ENCODE measurements at regions not wholly inside any gene's neighbourhood (a gene's known extent, or its start where the extent isn't known, plus 50 kb on each side); places are given as distances from the start of the nearest gene placed in this dataset.

DNA sequence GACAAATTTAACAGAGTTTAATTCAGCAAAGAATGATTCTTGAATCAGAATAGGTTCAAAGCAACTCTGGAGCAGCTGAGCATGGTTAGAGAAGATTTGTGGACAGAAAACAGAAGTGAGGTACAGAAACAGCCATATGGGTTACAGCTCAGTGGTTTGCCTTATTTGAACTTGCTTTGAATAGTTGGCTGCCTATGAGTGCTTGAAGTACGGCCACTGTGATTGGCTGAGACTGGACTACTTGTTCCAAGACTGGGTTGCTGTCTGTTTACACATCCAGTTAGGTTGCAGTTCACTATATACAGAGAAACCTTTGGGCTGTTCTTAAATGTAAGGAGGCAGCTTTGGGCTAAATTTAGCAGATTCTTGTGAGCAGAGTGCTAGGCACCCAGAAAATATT lies 79.4 kb upstream of the CADPS start:
- no peak for TF ChIP-seq TEAD4 (IDR thresholded peaks at IDR 0.05; ENCODE audit: borderline replicate concordance, insufficient read depth)
- no peak for TF ChIP-seq EP300 (IDR thresholded peaks at IDR 0.05; ENCODE audit: borderline replicate concordance in 1 of 2, low read depth in 1 of 2, low read length in 1 of 2)
- no peak for TF ChIP-seq SMC3 (IDR thresholded peaks at IDR 0.05; ENCODE audit: low read depth, low read length)
- TF ChIP-seq GABPA (IDR thresholded peaks at IDR 0.05; ENCODE audit: low read depth): no peak
- TF ChIP-seq ELF1 (IDR thresholded peaks at IDR 0.05): no peak
- TF ChIP-seq EZH2phosphoT487 (IDR thresholded peaks at IDR 0.05; ENCODE audit: borderline replicate concordance, low read depth): no peak
- TF ChIP-seq, protein P1, sequence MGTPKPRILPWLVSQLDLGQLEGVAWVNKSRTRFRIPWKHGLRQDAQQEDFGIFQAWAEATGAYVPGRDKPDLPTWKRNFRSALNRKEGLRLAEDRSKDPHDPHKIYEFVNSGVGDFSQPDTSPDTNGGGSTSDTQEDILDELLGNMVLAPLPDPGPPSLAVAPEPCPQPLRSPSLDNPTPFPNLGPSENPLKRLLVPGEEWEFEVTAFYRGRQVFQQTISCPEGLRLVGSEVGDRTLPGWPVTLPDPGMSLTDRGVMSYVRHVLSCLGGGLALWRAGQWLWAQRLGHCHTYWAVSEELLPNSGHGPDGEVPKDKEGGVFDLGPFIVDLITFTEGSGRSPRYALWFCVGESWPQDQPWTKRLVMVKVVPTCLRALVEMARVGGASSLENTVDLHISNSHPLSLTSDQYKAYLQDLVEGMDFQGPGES (IDR thresholded peaks at IDR 0.05; ENCODE audit: low read depth, low read length): no peak
- TF ChIP-seq GATA2 (CRISPR knock-in tag; IDR thresholded peaks at IDR 0.05): no peak
- no peak for TF ChIP-seq RCOR1 (IDR thresholded peaks at IDR 0.05; ENCODE audit: low read length)
- TF ChIP-seq, protein P2, sequence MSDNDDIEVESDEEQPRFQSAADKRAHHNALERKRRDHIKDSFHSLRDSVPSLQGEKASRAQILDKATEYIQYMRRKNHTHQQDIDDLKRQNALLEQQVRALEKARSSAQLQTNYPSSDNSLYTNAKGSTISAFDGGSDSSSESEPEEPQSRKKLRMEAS (IDR thresholded peaks at IDR 0.05; ENCODE audit: low read depth): no peak
- no peaks in the 10 kb centered on the region for H3F3A ChIP-seq (replicated peaks; ENCODE audit: insufficient read depth)
- H3K27ac ChIP-seq (ENCODE audit: low read depth in 2 of 2, low read length in 1 of 2): no peak overlapping the region
- no peak for DNase-seq
- no peaks in the 10 kb centered on the region for H3K79me2 ChIP-seq (ENCODE audit: insufficient read depth)
- no peak overlapping the region for H2AFZ ChIP-seq (ENCODE audit: low read depth)
- ChIA-PET CTCF (no interaction called here), POLR2A (no interaction called here)
- no peak overlapping the region for H3K4me3 ChIP-seq (ENCODE audit: low read depth in 2 of 2, low read length in 1 of 2)
- H3K4me1 ChIP-seq (ENCODE audit: control insufficient read depth in 1 of 2, insufficient read depth in 2 of 2, low read depth in 1 of 2, low read length in 1 of 2): no peaks in the 10 kb centered on the region
- H3K36me3 ChIP-seq (replicated peaks in 1 of 2; ENCODE audit: control insufficient read depth in 1 of 2, insufficient read depth in 2 of 2, low read length in 1 of 2): no peaks in the 10 kb centered on the region
- H4K20me1 ChIP-seq (ENCODE audit: insufficient read depth): no peaks in the 10 kb centered on the region
- no peaks in the 10 kb centered on the region for H3K9me3 ChIP-seq
- H3K27me3 ChIP-seq (ENCODE audit: insufficient read depth): no peaks in the 10 kb centered on the region
- no peak overlapping the region for H3K9ac ChIP-seq
- no peak overlapping the region for H3K4me2 ChIP-seq
- no peaks in the 10 kb centered on the region for H3K9me2 ChIP-seq
- 60% methylated on average over 1 of the region's 1 CpG for WGBS (ENCODE audit: low lambda C conversion rate)

DNA sequence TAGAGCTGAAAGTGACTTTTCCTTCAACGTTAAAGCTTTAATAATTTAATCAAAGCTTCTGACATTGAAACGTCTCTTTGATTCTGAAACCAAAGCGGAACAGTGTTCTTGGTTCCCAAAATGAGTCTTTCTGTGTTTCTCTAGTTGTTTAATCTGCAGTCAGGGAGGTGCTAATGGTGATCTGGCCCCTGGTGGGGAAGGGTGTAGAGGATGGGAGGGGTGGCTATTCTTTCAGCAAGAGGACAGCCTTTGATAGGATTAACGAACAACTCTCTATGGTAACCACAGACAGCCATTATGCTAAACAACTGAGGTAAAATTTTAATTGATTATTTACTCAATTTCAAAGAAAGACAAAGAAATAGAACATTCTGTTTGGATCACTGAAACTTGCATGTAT lies 79.9 kb upstream of the CADPS start:
- Histone ChIP-seq H3K79me2 (ENCODE audit: insufficient read depth) (no peaks in the 10 kb centered on the region), H3K36me3 (replicated peaks in 1 of 2; ENCODE audit: control insufficient read depth in 1 of 2, insufficient read depth in 2 of 2, low read length in 1 of 2) (no peaks in the 10 kb centered on the region), H4K20me1 (ENCODE audit: insufficient read depth) (no peaks in the 10 kb centered on the region), H3K4me2 (no peak overlapping the region), H3K9me3 (no peaks in the 10 kb centered on the region), H3K4me3 (ENCODE audit: low read depth in 2 of 2, low read length in 1 of 2) (no peak overlapping the region), H3F3A (replicated peaks; ENCODE audit: insufficient read depth) (no peaks in the 10 kb centered on the region), H3K9me2 (no peaks in the 10 kb centered on the region), H3K27ac (ENCODE audit: low read depth in 2 of 2, low read length in 1 of 2) (no peak overlapping the region), H3K27me3 (ENCODE audit: insufficient read depth) (no peaks in the 10 kb centered on the region), H3K4me1 (ENCODE audit: control insufficient read depth in 1 of 2, insufficient read depth in 2 of 2, low read depth in 1 of 2, low read length in 1 of 2) (no peaks in the 10 kb centered on the region), H2AFZ (ENCODE audit: low read depth) (no peak overlapping the region), H3K9ac (no peak overlapping the region)
- CTCF ChIA-PET: no interaction called here
- no peak for TF ChIP-seq RFX5 (IDR thresholded peaks at IDR 0.05; ENCODE audit: low read length)
- no peak for TF ChIP-seq USF1 (IDR thresholded peaks at IDR 0.05; ENCODE audit: borderline replicate concordance, low read depth)
- no peak for TF ChIP-seq CHD2 (IDR thresholded peaks at IDR 0.05; ENCODE audit: low read length, partially characterized antibody)
- no peak for TF ChIP-seq SMC3 (IDR thresholded peaks at IDR 0.05; ENCODE audit: low read depth, low read length)
- TF ChIP-seq GATA2 (CRISPR knock-in tag; IDR thresholded peaks at IDR 0.05): no peak
- TF ChIP-seq REST (IDR thresholded peaks at IDR 0.05; ENCODE audit: low read depth, low read length): no peak
- TF ChIP-seq, protein P1 (IDR thresholded peaks at IDR 0.05; ENCODE audit: low read depth, low read length): no peak
- TF ChIP-seq MEF2A (IDR thresholded peaks at IDR 0.05; ENCODE audit: borderline replicate concordance, low read depth): no peak
- DNase-seq: no peak
- POLR2A ChIA-PET: no interaction called here
- 64% methylated on average over 4 of the region's 4 CpGs for WGBS (ENCODE audit: low lambda C conversion rate)

Measured in SK-N-SH (cell line).